T-helper 2 cell treated with Interferon-gamma antibody and Interleukin-4, amounts not matched to agents 100 ng/mL and 5 ng/mL, for 36 hours (primary cell): ENCODE measurements at regions not wholly inside any gene's neighbourhood (a gene's known extent, or its start where the extent isn't known, plus 50 kb on each side); places are given as distances from the start of the nearest gene placed in this dataset.

Experiments used
- intact Hi-C: fragments of 100-400 bp; cut with micrococcal nuclease; formaldehyde crosslinking; loops from one replicate; pipeline ENCODE4 v1.15.1; 2023

GRCh38 chr1:232384171-232384883 lies 245.6 kb downstream of the SIPA1L2 start:
- intact Hi-C loops: no loop called here

- intact Hi-C loops: no loop called here
Measured at GRCh38 chr1:232383455-232384123, 246.3 kb downstream of the SIPA1L2 start.

GRCh38 chr1:232382671-232383070 lies 247.3 kb downstream of the SIPA1L2 start:
- intact Hi-C loops: no loop called here

- intact Hi-C loops: no loop called here
Measured at GRCh38 chr1:232381394-232382100, 248.4 kb downstream of the SIPA1L2 start.

- intact Hi-C loops: no loop called here
Measured at GRCh38 chr1:232380596-232380995, 249.3 kb downstream of the SIPA1L2 start.

- intact Hi-C loops: no loop called here
Measured at GRCh38 chr1:232380131-232380530, 249.8 kb downstream of the SIPA1L2 start.

GRCh38 chr1:232379063-232379434 lies 250.9 kb downstream of the SIPA1L2 start:
- intact Hi-C loops: no loop called here

- intact Hi-C loops: no loop called here
Measured at GRCh38 chr1:232378266-232379062, 251.5 kb downstream of the SIPA1L2 start.

GRCh38 chr1:232377494-232377770 lies 252.5 kb downstream of the SIPA1L2 start:
- intact Hi-C loops: no loop called here

GRCh38 chr1:232376632-232377493 lies 253.1 kb downstream of the SIPA1L2 start:
- intact Hi-C loops: no loop called here

- intact Hi-C loops: no loop called here
Measured at GRCh38 chr1:232372841-232373440, 257.0 kb downstream of the SIPA1L2 start.

- intact Hi-C loops: no loop called here
Measured at GRCh38 chr1:232372431-232372830, 257.5 kb downstream of the SIPA1L2 start.

- intact Hi-C loops: no loop called here
Measured at GRCh38 chr1:232369451-232370296, 260.3 kb downstream of the SIPA1L2 start.

- intact Hi-C loops: no loop called here
Measured at GRCh38 chr1:232368821-232369321, 261.1 kb downstream of the SIPA1L2 start.

- intact Hi-C loops: no loop called here
Measured at GRCh38 chr1:232367293-232367692, 262.6 kb downstream of the SIPA1L2 start.

GRCh38 chr1:232364654-232365382 lies 265.1 kb downstream of the SIPA1L2 start:
- intact Hi-C loops: no loop called here

- intact Hi-C loops: no loop called here
Measured at GRCh38 chr1:232363008-232363407, 266.9 kb downstream of the SIPA1L2 start.

GRCh38 chr1:232357416-232357815 lies 272.5 kb downstream of the SIPA1L2 start:
- intact Hi-C loops: no loop called here
